Activated CD8-positive, alpha-beta memory T cell treated with anti-CD3 and anti-CD28 coated beads, Interleukin-2, amount 50 U/mL, for 24 hours (primary cell): ENCODE measurements at regions not wholly inside any gene's neighbourhood (a gene's known extent, or its start where the extent isn't known, plus 50 kb on each side); places are given as distances from the start of the nearest gene placed in this dataset.

Source experiments
- DNase-seq: peaks from one replicate; pipeline ENCODE4 v3.0.0-alpha.2; 2020; ENCODE audit errors: extremely low read depth

DNA sequence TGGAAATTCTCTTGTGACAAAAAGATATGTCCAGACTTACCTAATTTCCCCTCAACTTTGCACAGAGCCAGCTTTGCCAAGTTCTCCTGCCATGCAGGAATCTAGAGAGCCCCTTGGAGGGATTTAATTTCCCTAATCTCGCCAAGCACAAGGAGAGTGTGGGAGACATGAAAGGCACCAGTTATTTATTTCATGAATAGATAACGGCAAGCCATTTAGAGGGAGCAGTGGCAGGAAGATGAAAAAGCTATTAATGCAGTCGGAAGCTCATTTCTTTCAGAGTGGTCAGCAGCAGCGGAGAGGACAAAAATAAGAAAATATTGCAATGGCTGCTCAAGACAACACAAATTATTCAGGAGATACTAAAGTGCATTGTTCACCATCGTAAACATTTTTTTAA, 150.9 kb upstream of the WSCD2 start:
- no peak for DNase-seq

- DNase-seq = no peak
Measured at GRCh38 chr12:107978641-107979040, 150.4 kb upstream of the WSCD2 start.

DNA sequence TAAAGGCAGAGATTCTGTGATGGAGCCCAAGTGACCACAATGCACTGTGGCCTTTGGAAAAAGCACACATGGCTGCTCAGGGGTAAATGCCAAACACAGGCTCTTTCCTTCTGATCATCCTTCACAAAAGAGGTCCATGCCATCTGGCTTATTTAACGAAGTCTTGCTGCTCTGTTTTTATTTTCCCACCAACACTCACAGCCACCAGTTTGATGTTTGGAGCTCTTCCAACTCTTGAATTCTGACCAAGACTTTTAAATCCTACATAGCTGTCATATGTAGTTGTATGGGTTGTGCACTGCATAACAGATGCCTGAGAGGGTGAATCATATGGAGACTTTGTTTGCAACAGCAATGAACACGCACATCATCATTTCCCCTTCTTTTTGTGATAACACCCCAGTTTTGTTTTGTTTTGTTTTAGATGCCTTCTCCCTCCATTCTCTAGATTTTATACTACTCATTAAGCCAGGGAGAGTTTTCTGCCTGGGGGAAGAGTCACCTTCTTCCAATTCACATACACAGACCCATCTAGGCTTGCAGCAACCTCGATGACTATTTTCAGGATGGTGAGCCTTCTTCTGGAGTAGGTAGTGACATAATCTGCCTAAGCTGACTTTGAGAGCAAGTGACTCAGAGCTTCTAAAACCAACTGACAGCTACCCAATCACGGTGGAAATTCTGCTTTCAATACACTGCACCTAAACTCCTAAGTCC, 145.2 kb upstream of the WSCD2 start:
- DNase-seq = no peak

GRCh38 chr12:107984973-107985372, 144.1 kb upstream of the WSCD2 start:
- DNase-seq = no peak

- no peak for DNase-seq
Measured at GRCh38 chr12:107986183-107986582, 142.9 kb upstream of the WSCD2 start.

- no peak for DNase-seq
Measured at GRCh38 chr12:107990325-107990724, 138.8 kb upstream of the WSCD2 start.

DNA sequence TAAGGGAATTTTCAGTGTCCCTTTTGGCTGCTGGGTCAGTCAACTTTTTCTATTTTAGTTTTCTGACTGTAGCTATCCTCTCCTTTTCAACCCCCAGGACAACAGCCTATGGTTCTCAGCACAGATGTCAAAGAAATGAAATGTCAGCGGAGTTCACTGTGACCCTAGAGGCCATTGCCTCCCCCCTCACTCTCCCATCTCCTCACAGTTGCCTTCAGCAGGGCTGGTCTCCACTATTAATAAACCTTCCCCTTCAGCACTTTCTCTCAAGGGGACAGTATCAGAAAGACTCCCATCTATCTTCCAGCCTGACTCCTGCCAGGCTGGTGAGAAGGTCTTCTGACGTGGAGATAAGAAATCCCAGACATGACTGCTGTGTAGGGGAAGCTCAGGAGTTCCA, 137.1 kb upstream of the WSCD2 start:
- no peak for DNase-seq

DNA sequence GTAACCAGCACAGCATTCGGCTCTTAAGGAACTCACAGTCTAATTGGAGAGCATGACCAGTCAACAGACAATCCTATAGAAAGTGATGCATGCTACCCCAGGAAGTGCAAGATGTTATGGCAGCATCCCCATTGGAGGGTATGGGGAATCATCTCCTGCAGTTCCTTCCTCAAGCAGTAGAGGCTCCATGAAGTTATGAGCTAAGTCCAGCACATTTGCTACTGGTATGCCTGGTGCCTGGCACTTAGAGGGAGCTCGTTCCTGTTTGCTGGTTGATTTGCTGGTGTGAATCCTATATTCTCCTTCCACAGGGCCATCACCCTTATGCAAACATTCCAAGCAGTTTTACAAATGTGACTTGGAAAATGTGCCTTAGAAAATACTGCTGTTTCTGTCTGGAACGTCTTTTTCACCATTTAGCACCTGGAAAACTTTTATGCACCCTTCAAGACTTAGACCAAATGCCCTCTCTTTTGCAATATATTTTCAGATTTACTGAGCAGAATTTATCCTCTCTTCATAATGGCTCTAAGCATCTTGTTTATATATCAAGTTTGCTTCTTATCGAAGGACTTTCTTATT, 136.1 kb upstream of the WSCD2 start:
- DNase-seq = no peak

DNA sequence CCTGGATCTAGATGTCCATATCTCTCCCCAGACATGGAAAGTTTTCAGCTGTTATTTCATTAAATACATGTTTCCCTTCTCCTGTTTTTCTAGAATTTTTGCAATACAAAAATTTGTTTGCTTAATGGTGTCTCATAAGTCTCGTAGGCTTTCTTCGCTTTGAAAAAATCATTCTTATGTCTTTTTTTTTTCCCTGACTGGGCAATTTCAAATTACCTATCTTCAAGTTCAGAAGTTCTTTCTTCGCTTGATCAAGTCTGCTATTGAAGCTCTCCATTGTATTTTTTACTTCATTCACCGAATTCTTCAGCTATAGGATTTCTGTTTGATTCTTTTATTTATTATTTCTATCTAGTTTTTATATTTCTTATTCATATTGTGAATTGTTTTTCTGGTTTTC, 130.2 kb upstream of the WSCD2 start:
- no peak for DNase-seq

DNA sequence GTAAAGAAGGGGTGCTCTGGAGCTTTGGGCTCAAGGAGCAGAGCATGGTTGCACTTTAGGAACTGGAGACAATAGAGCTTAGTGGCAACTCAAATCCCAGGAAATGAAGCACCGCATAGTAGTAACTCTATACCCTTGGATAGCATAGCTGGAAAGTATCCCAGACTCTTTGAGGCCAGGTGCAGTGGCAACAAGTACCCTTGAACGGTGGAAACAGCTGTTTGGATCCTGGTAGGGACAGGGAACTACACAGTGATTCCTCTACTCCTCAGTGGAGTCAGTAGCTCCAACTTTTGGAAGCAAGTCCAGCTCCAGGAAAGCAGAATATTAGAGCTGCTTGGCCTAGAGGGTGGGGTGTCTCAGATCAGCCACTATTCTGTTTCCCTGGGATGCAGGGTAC, 129.0 kb upstream of the WSCD2 start:
- DNase-seq = no peak

DNA sequence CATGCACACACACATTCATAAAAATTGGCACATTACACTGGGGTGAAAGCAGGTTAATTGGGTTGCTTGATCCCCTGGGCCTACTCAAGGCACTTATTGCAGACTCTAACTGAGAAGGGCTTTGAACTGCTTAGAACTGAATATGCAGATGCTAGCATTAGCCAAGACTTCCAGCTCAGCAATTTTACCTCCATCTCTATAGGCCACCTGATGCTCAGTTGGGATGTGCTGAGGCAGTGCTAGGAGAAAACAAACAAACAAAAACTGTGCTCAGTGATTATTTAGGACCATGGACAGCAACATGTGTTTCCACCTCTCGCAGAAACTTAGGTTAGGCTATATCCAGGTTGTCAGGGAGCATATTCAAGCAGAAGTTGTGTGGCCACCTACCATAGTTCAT, 124.8 kb upstream of the WSCD2 start:
- no peak for DNase-seq

DNA sequence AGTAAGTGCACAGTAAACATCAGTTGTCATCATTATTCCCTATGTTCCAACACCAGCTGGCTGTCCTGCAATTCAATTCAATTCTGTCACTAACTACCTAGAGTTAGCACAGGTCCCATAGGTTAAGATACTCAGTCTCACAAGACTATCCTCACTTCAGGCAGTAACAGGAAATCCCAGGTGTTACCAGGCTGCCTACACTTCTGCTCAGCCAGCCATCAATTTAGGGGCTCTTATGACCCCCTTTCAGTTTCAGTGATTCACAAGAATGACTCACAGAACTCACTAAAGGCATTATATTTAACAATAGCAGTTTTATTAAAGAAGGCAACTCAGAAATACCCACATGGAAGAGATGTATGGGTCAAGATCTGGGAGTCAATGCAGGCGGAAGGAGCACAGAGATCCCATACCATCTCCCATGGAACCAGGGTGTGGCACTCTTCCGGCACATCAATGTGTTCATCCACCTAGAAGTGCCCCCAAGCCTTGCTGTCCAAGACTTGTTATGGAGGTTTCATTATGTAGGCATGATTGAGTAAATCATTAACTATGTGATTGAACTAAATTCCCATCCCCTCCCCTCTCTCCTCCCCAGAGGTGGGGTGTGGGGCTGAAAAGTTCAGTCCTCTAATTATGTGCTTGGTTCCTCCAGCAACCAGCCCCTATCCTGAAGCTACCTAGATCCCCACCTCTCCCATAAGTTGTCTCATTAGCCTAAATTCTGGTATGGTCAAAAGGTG, 120.8 kb upstream of the WSCD2 start:
- DNase-seq = no peak

DNA sequence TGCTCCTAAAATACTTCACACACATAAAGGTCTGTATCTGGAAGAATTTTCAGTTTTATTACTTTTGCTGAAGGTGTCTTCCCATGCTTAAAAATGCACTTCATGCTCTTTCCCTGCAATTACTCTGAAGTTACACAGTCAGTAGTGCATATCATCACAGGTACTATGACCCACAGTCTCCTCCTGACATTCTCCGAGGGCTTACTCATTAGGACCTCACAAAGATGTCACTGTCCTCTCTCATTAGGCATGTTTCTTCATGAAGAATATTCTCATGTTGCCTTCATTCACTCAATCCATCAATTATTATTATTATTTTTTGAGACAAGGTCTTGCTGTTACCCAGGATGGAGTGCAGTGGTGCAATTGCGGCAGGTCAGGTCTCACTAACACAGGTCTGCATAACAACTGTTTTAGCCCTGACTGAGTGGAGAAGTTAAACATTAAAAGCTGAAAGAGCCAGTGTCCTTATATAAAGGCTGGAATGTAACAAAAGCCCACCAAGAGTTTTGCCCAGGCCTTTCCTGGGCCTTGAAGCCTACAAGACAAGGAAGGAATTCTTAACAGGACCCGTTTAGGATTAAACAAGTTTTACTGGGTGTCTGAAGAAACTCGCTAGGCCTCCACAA, 119.5 kb upstream of the WSCD2 start:
- DNase-seq = no peak

DNA sequence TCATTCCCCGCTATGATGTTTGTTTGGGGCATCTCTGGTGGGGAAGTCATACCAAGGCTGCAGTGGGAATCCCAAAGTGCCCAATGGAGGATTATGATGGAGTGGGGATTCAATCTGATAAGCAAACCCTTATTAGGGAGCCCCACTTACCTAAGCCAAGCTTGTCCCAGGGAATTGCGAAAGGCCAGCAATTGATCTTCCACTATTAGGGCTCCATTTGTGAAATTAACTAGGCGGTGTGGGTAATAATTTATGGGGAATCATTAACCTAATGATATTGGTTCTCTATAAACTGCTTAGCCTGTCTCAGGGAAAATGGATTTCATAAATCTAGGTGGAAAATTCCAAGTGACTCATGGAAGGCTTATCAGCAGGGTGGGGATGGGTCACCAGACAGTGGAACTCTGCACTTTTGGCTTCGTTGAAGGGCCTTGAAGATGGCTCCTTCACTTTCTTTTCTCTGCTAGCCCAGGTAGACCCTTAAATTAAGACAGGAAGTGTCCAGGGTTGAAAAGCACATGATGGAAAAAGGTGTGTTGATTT, 113.0 kb upstream of the WSCD2 start:
- no peak for DNase-seq

- DNase-seq = no peak
Measured at GRCh38 chr12:108017472-108018057, 111.5 kb upstream of the WSCD2 start.

- no peak for DNase-seq
Measured at GRCh38 chr12:108019862-108020261, 109.2 kb upstream of the WSCD2 start.

GRCh38 chr12:108021141-108021540, 107.9 kb upstream of the WSCD2 start:
- DNase-seq = no peak

DNA sequence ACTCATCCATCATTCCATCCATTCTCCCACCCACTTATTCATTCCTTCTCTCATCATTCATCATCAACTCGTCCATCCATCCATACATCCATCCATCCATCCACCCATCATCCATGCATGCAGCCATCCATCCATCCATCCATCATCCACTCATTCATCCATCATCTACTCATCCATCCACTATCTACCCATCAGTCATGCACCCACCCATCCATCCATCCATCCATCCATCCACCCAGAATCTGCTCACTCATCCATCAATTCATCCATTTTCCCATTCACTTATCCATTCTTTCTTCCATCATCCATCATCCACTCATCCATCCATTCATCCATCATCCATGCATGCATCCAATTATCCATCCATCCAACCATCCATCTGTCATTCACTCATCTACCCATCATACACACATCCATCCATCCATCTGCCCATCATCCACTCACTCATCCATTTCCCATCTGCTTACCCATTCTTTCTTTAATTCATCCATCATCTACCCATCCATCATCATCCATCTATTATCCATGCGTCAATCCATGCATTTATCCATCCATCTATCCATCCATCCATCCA, 107.1 kb upstream of the WSCD2 start:
- DNase-seq = no peak

DNA sequence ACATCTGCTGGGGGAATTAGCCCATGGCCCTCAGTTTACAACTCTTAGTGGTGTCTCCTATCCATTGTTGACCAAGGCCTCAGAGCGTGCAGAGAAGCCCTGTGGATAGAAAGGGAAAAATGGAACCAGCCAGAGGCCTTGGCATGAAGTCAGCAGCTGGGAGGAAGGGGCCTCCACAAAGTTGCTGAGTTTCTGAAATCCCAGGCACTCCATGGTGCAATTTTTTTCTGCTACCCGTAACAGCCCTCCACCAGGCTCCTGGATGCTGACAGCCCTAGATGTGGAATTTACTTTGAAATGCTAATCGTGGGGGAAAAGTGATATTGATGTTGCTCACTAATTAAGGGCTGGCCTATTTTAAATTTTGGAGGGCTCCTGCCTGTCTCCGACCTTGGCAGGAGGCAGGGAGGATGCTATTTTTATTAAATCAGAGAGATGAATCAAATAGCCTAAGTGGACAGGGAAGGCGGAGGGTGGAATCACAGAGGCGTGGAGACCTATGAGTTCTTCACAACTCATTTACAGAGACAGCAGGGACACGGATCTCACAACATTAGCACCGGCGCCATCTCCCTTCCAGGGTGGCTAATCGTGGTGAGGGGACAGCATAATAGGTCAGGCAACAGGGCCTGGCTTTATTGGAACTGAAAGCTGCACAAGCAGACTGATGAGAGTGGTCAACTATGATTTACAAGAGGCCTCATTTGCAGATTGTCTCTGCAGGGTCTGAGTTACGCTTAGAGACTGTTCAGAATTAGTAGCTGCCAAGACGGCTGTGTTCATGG, 99.8 kb upstream of the WSCD2 start:
- DNase-seq = no peak

- DNase-seq = no peak
Measured at GRCh38 chr12:108033090-108033489, 96.0 kb upstream of the WSCD2 start.

DNA sequence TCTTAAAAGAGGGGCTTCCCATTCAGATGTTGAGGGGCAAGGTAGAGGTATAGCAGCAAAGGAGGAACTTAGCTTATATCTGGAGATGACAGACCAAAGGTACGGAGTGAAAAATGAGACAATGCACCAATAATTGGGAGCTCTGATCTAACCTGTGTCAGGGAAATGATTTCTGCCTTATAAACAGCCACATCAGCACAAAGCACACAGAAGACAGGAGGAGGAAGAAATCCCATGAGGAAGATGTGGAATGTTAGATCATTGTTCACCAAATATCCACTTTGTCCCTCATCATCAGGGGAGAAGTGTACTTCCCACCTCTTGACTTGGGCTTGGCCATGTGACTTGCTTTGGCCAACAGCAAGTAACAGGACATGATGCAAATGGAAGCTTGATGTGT, 93.7 kb upstream of the WSCD2 start:
- no peak for DNase-seq
